Loucy (cell line): ENCODE measurements at regions not wholly inside any gene's neighbourhood (a gene's known extent, or its start where the extent isn't known, plus 50 kb on each side); places are given as distances from the start of the nearest gene placed in this dataset.

Experiments
- CTCF ChIP-seq: fragments of 200-600 bp; sonication (generic); conservative IDR thresholded peaks from 2 replicates; pipeline ENCODE4 v1.5.1; 2014; ENCODE audit warnings: mild to moderate bottlenecking, antibody characterized with exemption, low read length
- EZH2phosphoT487 ChIP-seq: fragments of 200-600 bp; IDR thresholded peaks from 2 replicates; pipeline ENCODE4 v1.6.1; 2018; ENCODE audit warnings: antibody characterized with exemption, mild to moderate bottlenecking, moderate library complexity, borderline replicate concordance

GRCh38 chr12:124168016-124168786 is 126.7 kb upstream of the RFLNA start:
- TF ChIP-seq CTCF (no peak), EZH2phosphoT487 (no peak)
